RCC 7860 (cell line): ENCODE measurements at regions not wholly inside any gene's neighbourhood (a gene's known extent, or its start where the extent isn't known, plus 50 kb on each side); places are given as distances from the start of the nearest gene placed in this dataset.
A peak's percentile ranks its signal among the peaks of the same experiment; 100 is the strongest.

Experiments used
- DNase-seq: peaks from one replicate; pipeline ENCODE4 v3.0.0-alpha.2; 2015; ENCODE audit warnings: low spot score
- FAIRE-seq: peaks from 2 replicates; lab custom pipeline; 2012; peaks lifted over from hg19 to GRCh38; lab: Jason Lieb, UNC

- FAIRE-seq (no peak), DNase-seq (no peak)
Observed at GRCh38 chr5:107294211-107294550, 376.6 kb downstream of the EFNA5 start.

GRCh38 chr5:107293541-107294210 is 377.1 kb downstream of the EFNA5 start:
- DNase-seq (no peak), FAIRE-seq (no peak)

- DNase-seq, result no peak
- FAIRE-seq, result no peak
Observed at GRCh38 chr5:107291866-107292265, 378.9 kb downstream of the EFNA5 start.

GRCh38 chr5:107290780-107291398 is 379.8 kb downstream of the EFNA5 start:
- DNase-seq (no peak), FAIRE-seq (no peak)

- DNase-seq (peak; percentile 14), FAIRE-seq (peak; percentile 77)
Observed at GRCh38 chr5:107289030-107289714, 381.6 kb downstream of the EFNA5 start.

- DNase-seq, result no peak
- peak; percentile 14 for FAIRE-seq
Observed at GRCh38 chr5:107286447-107287098, 384.2 kb downstream of the EFNA5 start.

- FAIRE-seq, result peak; percentile 81
- peak; percentile 76 for DNase-seq
Observed at GRCh38 chr5:107285772-107286171, 385.0 kb downstream of the EFNA5 start.

GRCh38 chr5:107284822-107285525 is 385.8 kb downstream of the EFNA5 start:
- DNase-seq (peak; percentile 86), FAIRE-seq (peak; percentile 92)

- DNase-seq (no peak), FAIRE-seq (no peak)
Observed at GRCh38 chr5:107282061-107282460, 388.7 kb downstream of the EFNA5 start.

GRCh38 chr5:107278774-107279173 is 392.0 kb downstream of the EFNA5 start:
- no peak for FAIRE-seq
- DNase-seq, result no peak

GRCh38 chr5:107277485-107278125 is 393.1 kb downstream of the EFNA5 start:
- FAIRE-seq (no peak), DNase-seq (no peak)

- FAIRE-seq (no peak), DNase-seq (no peak)
Observed at GRCh38 chr5:107275333-107275732, 395.4 kb downstream of the EFNA5 start.

GRCh38 chr5:107274571-107274970 is 396.2 kb downstream of the EFNA5 start:
- FAIRE-seq (peak; percentile 35), DNase-seq (no peak)

GRCh38 chr5:107272954-107273353 is 397.8 kb downstream of the EFNA5 start:
- FAIRE-seq (peak; percentile 72), DNase-seq (peak; percentile 39)

- DNase-seq, result no peak
- FAIRE-seq, result no peak
Observed at GRCh38 chr5:107272509-107272908, 398.2 kb downstream of the EFNA5 start.

GRCh38 chr5:107271682-107272350 is 398.9 kb downstream of the EFNA5 start:
- no peak for DNase-seq
- FAIRE-seq, result no peak

GRCh38 chr5:107270561-107270960 is 400.2 kb downstream of the EFNA5 start:
- FAIRE-seq (no peak), DNase-seq (no peak)

- FAIRE-seq (no peak), DNase-seq (no peak)
Observed at GRCh38 chr5:107269678-107270077, 401.1 kb downstream of the EFNA5 start.

- DNase-seq (no peak), FAIRE-seq (no peak)
Observed at GRCh38 chr5:107269256-107269655, 401.5 kb downstream of the EFNA5 start.

GRCh38 chr5:107268241-107268640 is 402.5 kb downstream of the EFNA5 start:
- no peak for FAIRE-seq
- no peak for DNase-seq
